B cell (primary cell): ENCODE measurements at regions not wholly inside any gene's neighbourhood (a gene's known extent, or its start where the extent isn't known, plus 50 kb on each side); places are given as distances from the start of the nearest gene placed in this dataset.

Source experiments
- EZH2 ChIP-seq: IDR thresholded peaks from 2 replicates; pipeline ENCODE4 v1.6.1; 2012; ENCODE audit warnings: borderline replicate concordance, low read depth, mild to moderate bottlenecking, moderate library complexity, low read length; ENCODE audit not compliant: insufficient read depth, poor library complexity, severe bottlenecking
- TF ChIP-seq, protein P1 (sequence below): fragments of 200-600 bp; IDR thresholded peaks from one replicate; pipeline ENCODE4 v1.8.0; 2022; ENCODE audit warnings: antibody characterized with exemption, mild to moderate bottlenecking

- TF ChIP-seq, protein P1, sequence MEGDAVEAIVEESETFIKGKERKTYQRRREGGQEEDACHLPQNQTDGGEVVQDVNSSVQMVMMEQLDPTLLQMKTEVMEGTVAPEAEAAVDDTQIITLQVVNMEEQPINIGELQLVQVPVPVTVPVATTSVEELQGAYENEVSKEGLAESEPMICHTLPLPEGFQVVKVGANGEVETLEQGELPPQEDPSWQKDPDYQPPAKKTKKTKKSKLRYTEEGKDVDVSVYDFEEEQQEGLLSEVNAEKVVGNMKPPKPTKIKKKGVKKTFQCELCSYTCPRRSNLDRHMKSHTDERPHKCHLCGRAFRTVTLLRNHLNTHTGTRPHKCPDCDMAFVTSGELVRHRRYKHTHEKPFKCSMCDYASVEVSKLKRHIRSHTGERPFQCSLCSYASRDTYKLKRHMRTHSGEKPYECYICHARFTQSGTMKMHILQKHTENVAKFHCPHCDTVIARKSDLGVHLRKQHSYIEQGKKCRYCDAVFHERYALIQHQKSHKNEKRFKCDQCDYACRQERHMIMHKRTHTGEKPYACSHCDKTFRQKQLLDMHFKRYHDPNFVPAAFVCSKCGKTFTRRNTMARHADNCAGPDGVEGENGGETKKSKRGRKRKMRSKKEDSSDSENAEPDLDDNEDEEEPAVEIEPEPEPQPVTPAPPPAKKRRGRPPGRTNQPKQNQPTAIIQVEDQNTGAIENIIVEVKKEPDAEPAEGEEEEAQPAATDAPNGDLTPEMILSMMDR, result no peak
- TF ChIP-seq EZH2, result no peak
These were observed 597.9 kb downstream of the DMRTA1 start for GRCh38 chr9:23044549-23044948.
